ENCODE measurements at regions not wholly inside any gene's neighbourhood (a gene's known extent, or its start where the extent isn't known, plus 50 kb on each side); places are given as distances from the start of the nearest gene placed in this dataset.

DNA sequence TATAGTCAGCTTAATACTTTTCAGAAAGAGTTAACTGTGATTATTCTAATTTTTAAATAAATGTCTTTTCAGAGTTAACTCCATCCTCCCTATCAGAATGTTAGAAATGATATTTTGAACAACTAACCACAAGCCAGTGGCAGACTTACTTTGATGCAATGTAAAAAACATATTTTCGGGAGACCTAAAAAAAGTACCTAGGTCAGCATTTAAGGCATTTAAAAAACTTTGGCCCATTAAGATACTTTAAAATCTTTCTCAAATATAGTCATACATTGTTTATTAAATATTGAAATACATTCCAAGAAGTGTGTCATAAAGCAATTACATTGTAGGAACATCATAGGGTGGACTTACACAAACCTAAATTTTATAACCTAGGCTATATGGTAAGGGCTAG, 426.1 kb downstream of the PABPC4L start:
- no peak overlapping the region for H3K4me3 ChIP-seq
- no peaks in the 10 kb centered on the region for H3K4me1 ChIP-seq
- no peaks in the 10 kb centered on the region for H3K36me3 ChIP-seq
- ATAC-seq, result no peak
- no peak for DNase-seq
- WGBS, 4 donors, result 90 to 94% (median 92%) methylated on average over 1 of the region's 1 CpG
- H3K9me3 ChIP-seq, result peaks cover 0 to 6% (median 0%) of the 10 kb centered on the region in 12 donors
- H3K27me3 ChIP-seq, result no peaks in the 10 kb centered on the region
- TF ChIP-seq POLR2A (IDR thresholded peaks at IDR 0.05), result no peak
- TF ChIP-seq, protein P1, sequence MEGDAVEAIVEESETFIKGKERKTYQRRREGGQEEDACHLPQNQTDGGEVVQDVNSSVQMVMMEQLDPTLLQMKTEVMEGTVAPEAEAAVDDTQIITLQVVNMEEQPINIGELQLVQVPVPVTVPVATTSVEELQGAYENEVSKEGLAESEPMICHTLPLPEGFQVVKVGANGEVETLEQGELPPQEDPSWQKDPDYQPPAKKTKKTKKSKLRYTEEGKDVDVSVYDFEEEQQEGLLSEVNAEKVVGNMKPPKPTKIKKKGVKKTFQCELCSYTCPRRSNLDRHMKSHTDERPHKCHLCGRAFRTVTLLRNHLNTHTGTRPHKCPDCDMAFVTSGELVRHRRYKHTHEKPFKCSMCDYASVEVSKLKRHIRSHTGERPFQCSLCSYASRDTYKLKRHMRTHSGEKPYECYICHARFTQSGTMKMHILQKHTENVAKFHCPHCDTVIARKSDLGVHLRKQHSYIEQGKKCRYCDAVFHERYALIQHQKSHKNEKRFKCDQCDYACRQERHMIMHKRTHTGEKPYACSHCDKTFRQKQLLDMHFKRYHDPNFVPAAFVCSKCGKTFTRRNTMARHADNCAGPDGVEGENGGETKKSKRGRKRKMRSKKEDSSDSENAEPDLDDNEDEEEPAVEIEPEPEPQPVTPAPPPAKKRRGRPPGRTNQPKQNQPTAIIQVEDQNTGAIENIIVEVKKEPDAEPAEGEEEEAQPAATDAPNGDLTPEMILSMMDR (IDR thresholded peaks at IDR 0.05), result no peak
- no peak overlapping the region for H3K27ac ChIP-seq
- intact Hi-C loops (cut with DNase I), result no loop called here

DNA sequence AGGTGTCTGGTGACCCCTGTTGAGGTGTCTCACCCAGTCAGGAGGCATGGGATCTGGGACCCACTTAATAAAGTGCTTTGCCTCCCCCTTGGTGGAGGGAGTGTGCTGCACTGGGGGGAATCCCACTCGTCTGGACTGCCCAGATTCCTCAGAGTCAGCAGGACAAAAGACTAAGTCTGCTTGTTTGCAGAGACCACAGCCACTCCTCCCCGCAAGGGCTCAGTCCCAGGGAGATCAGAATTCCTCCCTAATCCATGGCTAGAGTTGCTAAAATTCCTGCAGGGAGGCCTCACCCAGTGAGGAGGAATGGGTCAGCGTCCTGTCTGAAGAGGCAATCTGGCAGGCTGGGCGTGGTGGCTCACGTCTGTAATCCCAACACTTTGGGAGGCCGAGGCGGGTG, 442.2 kb downstream of the PABPC4L start:
- Histone ChIP-seq H3K9me3 (peaks cover 0 to 7% (median 0%) of the 10 kb centered on the region in 12 donors), H3K4me3 (no peak overlapping the region), H3K4me1 (no peaks in the 10 kb centered on the region), H3K27ac (no peak overlapping the region), H3K36me3 (no peaks in the 10 kb centered on the region), H3K27me3 (no peaks in the 10 kb centered on the region)
- DNase-seq (no peak), ATAC-seq (no peak)
- 71 to 88% (median 78%) methylated on average over 6 to 7 of the region's 7 CpGs for WGBS, 4 donors
- TF ChIP-seq, protein P1 (IDR thresholded peaks at IDR 0.05), result no peak
- no peak for TF ChIP-seq POLR2A (IDR thresholded peaks at IDR 0.05)
- intact Hi-C loops (cut with DNase I), result no loop called here

DNA sequence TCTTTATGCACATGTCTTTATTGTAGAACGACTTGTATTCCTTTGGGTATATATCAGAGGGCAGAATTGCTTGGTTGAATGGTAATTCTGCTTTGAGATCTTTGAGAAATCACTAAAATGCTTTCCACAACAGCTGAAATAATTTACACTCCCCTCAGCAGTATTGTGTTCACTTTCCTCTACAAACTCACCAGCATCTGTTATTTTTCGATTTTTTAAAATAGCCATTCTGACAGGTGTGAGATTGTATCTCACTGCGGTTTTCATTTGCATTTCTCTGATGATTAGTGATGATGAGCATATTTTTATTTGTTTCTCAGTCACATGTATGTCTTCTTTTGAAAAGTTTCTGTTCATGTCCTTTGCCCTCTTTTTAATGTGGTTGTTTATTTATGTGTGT, 459.8 kb downstream of the PABPC4L start:
- Histone ChIP-seq H3K4me3 (no peak overlapping the region), H3K9me3 (peaks cover 0 to 7% (median 0%) of the 10 kb centered on the region in 12 donors), H3K27me3 (no peaks in the 10 kb centered on the region), H3K4me1 (no peaks in the 10 kb centered on the region), H3K27ac (no peak overlapping the region), H3K36me3 (no peaks in the 10 kb centered on the region)
- WGBS, 4 donors, result 77 to 84% (median 82%) methylated on average over 3 of the region's 3 CpGs
- DNase-seq (no peak), ATAC-seq (no peak)
- TF ChIP-seq POLR2A (IDR thresholded peaks at IDR 0.05), result no peak
- TF ChIP-seq, protein P1 (IDR thresholded peaks at IDR 0.05), result no peak
- intact Hi-C loops (cut with DNase I), result no loop called here

DNA sequence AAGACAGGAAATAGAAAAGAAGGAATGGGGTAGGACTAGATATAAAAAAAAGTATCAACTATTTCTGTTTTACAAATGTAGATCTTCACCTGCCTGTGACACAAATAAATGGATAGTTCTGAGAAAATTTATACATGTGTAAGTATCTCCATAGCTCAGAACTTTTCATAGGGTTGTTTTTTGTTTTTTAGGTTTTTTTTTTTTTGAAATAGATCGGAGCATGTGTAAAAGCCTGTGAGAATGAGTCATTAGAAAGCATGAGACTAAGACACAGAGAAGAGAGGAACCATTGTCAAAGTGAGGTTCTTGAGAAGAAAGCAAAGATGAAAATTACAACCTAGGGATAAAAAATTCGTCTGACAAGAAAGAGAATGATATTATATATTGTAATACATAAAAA, 481.6 kb downstream of the PABPC4L start:
- H3K4me3 ChIP-seq, result no peak overlapping the region
- no peak for ATAC-seq
- 54 to 63% (median 57%) methylated on average over 2 of the region's 2 CpGs for WGBS, 4 donors

More for the DNA sequence above, 481.6 kb downstream of the PABPC4L start:
- Histone ChIP-seq H3K36me3 (no peaks in the 10 kb centered on the region), H3K27ac (no peak overlapping the region), H3K4me1 (no peaks in the 10 kb centered on the region), H3K9me3 (no peaks in the 10 kb centered on the region), H3K27me3 (no peaks in the 10 kb centered on the region)
- intact Hi-C loops (cut with DNase I), result no loop called here
- TF ChIP-seq POLR2A (IDR thresholded peaks at IDR 0.05), result no peak
- TF ChIP-seq, protein P1 (IDR thresholded peaks at IDR 0.05), result no peak
- DNase-seq, result no peak
